Right lobe of liver (tissue), 4 donors: ENCODE measurements at regions not wholly inside any gene's neighbourhood (a gene's known extent, or its start where the extent isn't known, plus 50 kb on each side); places are given as distances from the start of the nearest gene placed in this dataset.

Experiments
- CTCF ChIP-seq, 4 donors: fragments of 200-600 bp in 3 of 4; fragments of 450-650 bp in 1 of 4; IDR thresholded peaks; one replicate each; pipeline versions ENCODE4 v1.5.1 to v1.8.0; 2016 to 2022; ENCODE audit warnings: antibody characterized with exemption in 4 of 4, mild to moderate bottlenecking in 2 of 4
- POLR2A ChIP-seq: fragments of 450-650 bp; IDR thresholded peaks from one replicate; pipeline ENCODE4 v1.6.1; 2017; ENCODE audit warnings: antibody characterized with exemption, mild to moderate bottlenecking
- donor health status: DM: no; HTN: no; CAD: no.
- donor health status: DM: no; HTN: no; CAD: no.
- donor health status: DM: no; HTN: yes; CAD: no.

- TF ChIP-seq CTCF (IDR thresholded peaks at IDR 0.05) (no peak), POLR2A (no peak)
These were observed 2330.0 kb upstream of the RAG2 start for GRCh38 chr11:38927993-38928392.
